ENCODE measurements at regions not wholly inside any gene's neighbourhood (a gene's known extent, or its start where the extent isn't known, plus 50 kb on each side); places are given as distances from the start of the nearest gene placed in this dataset.
A peak's percentile ranks its signal among the peaks of the same experiment; 100 is the strongest.

DNA sequence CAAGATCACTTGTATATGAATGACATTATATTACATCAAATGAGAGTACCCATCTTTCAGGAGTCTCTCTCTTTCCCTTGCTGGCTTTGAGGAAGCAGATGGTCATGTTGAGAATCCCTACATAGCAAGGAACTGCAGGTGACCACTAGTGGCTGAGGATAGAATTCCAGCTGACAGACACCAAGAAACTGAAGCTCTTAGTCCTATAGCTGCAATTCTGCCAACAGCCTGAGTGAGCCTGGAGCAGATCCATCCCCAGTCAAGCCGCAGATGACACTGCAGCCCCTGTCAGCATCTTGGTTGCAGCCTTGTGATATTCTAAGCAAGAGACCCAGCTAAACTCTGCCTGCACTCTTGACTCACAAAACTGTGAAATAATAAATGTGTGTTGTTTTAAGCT, 531.5 kb downstream of the CSNK1G3 start:
- no peak overlapping the region for H3K27ac ChIP-seq (ENCODE audit: low read length)
- no peak overlapping the region for H3K9ac ChIP-seq (ENCODE audit: low read length in 2 of 2)
- peaks cover 0 to 4% of the 10 kb centered on the region in 2 donors for H3K9me3 ChIP-seq (ENCODE audit: control insufficient read depth in 2 of 2, low read length in 2 of 2)
- H3K36me3 ChIP-seq (ENCODE audit: control insufficient read depth in 2 of 2, insufficient read depth in 2 of 2, low read length in 2 of 2) = no peaks in the 10 kb centered on the region
- H3K27me3 ChIP-seq (ENCODE audit: control insufficient read depth in 1 of 2, insufficient read depth in 2 of 2, low read length in 2 of 2) = no peaks in the 10 kb centered on the region
- H3K4me1 ChIP-seq (ENCODE audit: control insufficient read depth, insufficient read depth, low read length) = no peaks in the 10 kb centered on the region
- no peak overlapping the region for H3K4me3 ChIP-seq (ENCODE audit: low read length in 2 of 2)

DNA sequence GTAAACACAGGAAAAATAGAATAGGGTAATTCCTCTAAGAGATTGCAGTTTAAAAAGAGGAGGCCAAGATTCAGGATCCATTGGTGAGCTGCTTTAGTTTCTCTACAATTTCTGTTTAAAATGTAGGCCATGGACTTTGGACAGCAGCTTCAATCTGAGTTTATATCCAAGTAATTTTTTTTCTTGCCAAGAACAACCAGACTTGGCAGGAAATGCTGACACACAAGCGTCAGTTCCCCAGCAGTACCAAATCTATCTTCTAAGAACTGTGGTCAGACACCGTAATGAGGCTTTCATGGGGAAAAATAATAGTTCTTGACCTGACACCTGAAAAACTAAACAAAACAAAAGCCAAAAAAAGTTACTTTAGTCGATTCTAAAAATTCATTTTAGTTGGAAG, 528.8 kb downstream of the CSNK1G3 start:
- Histone ChIP-seq H3K9ac (ENCODE audit: low read length in 2 of 2) (no peak overlapping the region), H3K27ac (ENCODE audit: low read length) (no peak overlapping the region), H3K27me3 (ENCODE audit: control insufficient read depth in 1 of 2, insufficient read depth in 2 of 2, low read length in 2 of 2) (no peaks in the 10 kb centered on the region)

DNA sequence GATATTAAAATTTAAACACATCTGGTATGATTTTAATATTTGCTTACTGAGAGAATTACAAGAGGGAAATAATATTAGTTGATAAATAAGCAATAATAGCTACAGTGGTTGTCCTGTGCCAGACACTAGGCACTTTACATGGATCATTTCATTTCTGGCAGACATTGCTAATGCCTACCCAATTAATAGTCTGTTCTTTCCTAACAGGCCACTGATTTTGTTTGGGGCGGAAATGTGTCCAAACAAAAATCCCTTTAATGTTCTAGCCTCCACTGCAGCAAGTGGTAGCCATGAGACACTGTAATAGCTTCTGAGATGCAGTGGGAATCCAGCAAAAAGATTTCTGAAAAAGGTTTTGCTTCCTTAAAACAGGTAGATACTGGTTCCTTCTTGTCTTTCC, 527.4 kb downstream of the CSNK1G3 start:
- Histone ChIP-seq H3K36me3 (ENCODE audit: control insufficient read depth in 2 of 2, insufficient read depth in 2 of 2, low read length in 2 of 2) (no peaks in the 10 kb centered on the region), H3K9ac (ENCODE audit: low read length in 2 of 2) (no peak overlapping the region), H3K27ac (ENCODE audit: low read length) (no peak overlapping the region), H3K4me1 (ENCODE audit: control insufficient read depth, insufficient read depth, low read length) (no peaks in the 10 kb centered on the region), H3K27me3 (ENCODE audit: control insufficient read depth in 1 of 2, insufficient read depth in 2 of 2, low read length in 2 of 2) (no peaks in the 10 kb centered on the region), H3K4me3 (ENCODE audit: low read length in 2 of 2) (no peak overlapping the region), H3K9me3 (ENCODE audit: control insufficient read depth in 2 of 2, low read length in 2 of 2) (peaks cover 0 to 4% of the 10 kb centered on the region in 2 donors)

More for the DNA sequence above, 528.8 kb downstream of the CSNK1G3 start:
- Histone ChIP-seq H3K9me3 (ENCODE audit: control insufficient read depth in 2 of 2, low read length in 2 of 2) (peaks cover 0 to 4% of the 10 kb centered on the region in 2 donors), H3K36me3 (ENCODE audit: control insufficient read depth in 2 of 2, insufficient read depth in 2 of 2, low read length in 2 of 2) (no peaks in the 10 kb centered on the region), H3K4me1 (ENCODE audit: control insufficient read depth, insufficient read depth, low read length) (no peaks in the 10 kb centered on the region), H3K4me3 (ENCODE audit: low read length in 2 of 2) (no peak overlapping the region)

DNA sequence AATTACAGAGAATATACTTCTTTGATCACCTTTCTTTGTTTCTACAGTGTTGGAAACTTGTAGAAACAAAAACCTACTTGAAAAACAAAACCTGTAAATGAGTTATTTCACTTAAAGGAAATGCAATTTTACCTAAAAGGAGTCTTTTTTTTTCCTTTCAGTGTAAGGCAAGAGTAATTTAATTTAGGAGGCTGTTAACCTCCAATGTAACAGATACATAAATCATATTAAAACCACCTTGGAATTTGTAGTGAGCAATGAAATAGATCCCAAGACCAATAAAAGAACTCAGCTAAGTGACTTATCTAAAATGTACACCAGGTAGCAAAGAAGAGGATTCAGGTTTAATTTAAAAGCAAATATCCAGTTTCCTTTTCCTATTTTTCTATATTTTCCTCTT, 524.8 kb downstream of the CSNK1G3 start:
- H3K9ac ChIP-seq (ENCODE audit: low read length in 2 of 2) = no peak overlapping the region
- H3K4me3 ChIP-seq (ENCODE audit: low read length in 2 of 2) = no peak overlapping the region
- no peaks in the 10 kb centered on the region for H3K9me3 ChIP-seq (ENCODE audit: control insufficient read depth in 2 of 2, low read length in 2 of 2)
- no peaks in the 10 kb centered on the region for H3K36me3 ChIP-seq (ENCODE audit: control insufficient read depth in 2 of 2, insufficient read depth in 2 of 2, low read length in 2 of 2)
- no peaks in the 10 kb centered on the region for H3K4me1 ChIP-seq (ENCODE audit: control insufficient read depth, insufficient read depth, low read length)
- no peaks in the 10 kb centered on the region for H3K27me3 ChIP-seq (ENCODE audit: control insufficient read depth in 1 of 2, insufficient read depth in 2 of 2, low read length in 2 of 2)
- no peak overlapping the region for H3K27ac ChIP-seq (ENCODE audit: low read length)

DNA sequence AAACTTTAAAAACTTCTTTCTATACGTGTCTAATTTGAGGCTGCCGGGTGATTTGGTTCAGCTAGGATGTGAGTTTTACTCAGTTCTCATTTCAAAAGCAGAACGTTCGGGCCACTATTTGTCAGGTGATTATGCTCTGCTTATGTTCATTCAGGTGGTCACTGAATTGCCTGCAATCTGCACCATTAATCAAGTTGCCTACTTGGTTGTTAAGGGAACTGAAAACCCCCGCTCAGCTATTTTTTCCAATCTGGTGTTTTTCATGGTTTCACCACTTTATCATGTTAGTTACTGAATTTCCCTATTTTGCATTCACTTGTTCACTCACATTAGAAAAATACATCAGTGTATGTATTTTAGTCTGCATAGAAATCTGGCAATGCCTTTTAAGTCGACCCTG, 523.0 kb downstream of the CSNK1G3 start:
- no peaks in the 10 kb centered on the region for H3K27me3 ChIP-seq (ENCODE audit: control insufficient read depth in 1 of 2, insufficient read depth in 2 of 2, low read length in 2 of 2)
- H3K36me3 ChIP-seq (ENCODE audit: control insufficient read depth in 2 of 2, insufficient read depth in 2 of 2, low read length in 2 of 2) = no peaks in the 10 kb centered on the region
- H3K27ac ChIP-seq (ENCODE audit: low read length) = no peak overlapping the region
- H3K9me3 ChIP-seq (ENCODE audit: control insufficient read depth in 2 of 2, low read length in 2 of 2) = no peaks in the 10 kb centered on the region
- H3K9ac ChIP-seq (ENCODE audit: low read length in 2 of 2) = no peak overlapping the region
- peaks cover 7% of the 10 kb centered on the region for H3K4me1 ChIP-seq (ENCODE audit: control insufficient read depth, insufficient read depth, low read length)
- H3K4me3 ChIP-seq (ENCODE audit: low read length in 2 of 2) = no peak overlapping the region

DNA sequence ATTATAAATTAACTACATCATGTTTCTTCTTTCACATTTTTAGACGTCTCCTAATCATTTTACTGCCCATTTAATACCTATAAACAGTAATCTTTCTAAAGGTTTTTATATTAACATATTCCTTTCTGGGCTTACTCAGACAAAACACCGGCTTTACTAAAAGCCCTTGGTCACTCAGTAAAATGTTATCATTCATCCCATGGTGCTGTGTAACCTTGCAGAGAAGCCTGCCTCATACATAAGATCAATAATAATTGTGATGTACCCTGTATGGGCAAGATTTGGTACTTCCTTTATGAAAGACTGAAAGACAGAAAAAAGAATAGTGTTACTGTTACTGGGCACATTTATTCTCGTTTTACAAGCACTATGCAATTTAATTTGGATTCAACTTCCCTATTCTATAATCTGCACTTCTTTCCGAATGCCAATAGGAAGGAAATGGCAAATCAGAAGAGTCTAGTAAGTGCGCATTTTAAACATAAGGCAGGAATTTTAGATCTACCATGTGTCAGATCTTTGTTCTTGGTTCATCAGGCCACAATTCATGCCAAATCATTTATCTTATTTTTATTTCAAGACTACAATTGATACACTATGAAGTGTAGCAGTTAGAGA, 522.2 kb downstream of the CSNK1G3 start:
- H3K4me1 ChIP-seq (ENCODE audit: control insufficient read depth, insufficient read depth, low read length) = peaks cover 10% of the 10 kb centered on the region
- H3K27ac ChIP-seq (ENCODE audit: low read length) = no peak overlapping the region
- no peak overlapping the region for H3K9ac ChIP-seq (ENCODE audit: low read length in 2 of 2)
- H3K4me3 ChIP-seq (ENCODE audit: low read length in 2 of 2) = no peak overlapping the region
- H3K9me3 ChIP-seq (ENCODE audit: control insufficient read depth in 2 of 2, low read length in 2 of 2) = no peaks in the 10 kb centered on the region
- H3K36me3 ChIP-seq (ENCODE audit: control insufficient read depth in 2 of 2, insufficient read depth in 2 of 2, low read length in 2 of 2) = no peaks in the 10 kb centered on the region
- no peaks in the 10 kb centered on the region for H3K27me3 ChIP-seq (ENCODE audit: control insufficient read depth in 1 of 2, insufficient read depth in 2 of 2, low read length in 2 of 2)

DNA sequence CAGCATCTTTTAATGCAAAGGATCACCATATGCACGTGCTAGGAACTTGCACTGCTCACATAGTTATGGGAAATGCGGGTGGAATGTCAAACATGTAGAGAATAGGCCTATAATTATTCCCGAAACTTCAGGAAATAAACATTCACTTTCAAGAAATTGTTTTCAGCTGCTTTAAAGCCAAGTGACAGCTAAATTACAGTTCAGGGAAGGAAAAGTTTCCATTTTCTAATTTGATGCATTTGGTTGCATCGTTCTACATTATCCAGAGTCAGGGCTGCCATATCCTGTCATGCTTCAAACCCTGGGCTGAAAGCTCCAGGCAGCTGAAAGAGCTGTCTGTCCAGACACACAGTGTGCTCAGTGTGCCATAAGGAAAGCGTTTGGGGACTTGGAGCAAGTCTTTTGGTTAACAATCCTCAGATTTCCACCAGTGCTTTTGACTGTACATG, 518.1 kb downstream of the CSNK1G3 start:
- Histone ChIP-seq H3K36me3 (ENCODE audit: control insufficient read depth in 2 of 2, insufficient read depth in 2 of 2, low read length in 2 of 2) (no peaks in the 10 kb centered on the region), H3K4me1 (ENCODE audit: control insufficient read depth, insufficient read depth, low read length) (peaks cover 10% of the 10 kb centered on the region), H3K9ac (ENCODE audit: low read length in 2 of 2) (no peak overlapping the region), H3K4me3 (ENCODE audit: low read length in 2 of 2) (peak overlapping the region in 1 of 2 donors; percentile 17), H3K9me3 (ENCODE audit: control insufficient read depth in 2 of 2, low read length in 2 of 2) (no peaks in the 10 kb centered on the region), H3K27ac (ENCODE audit: low read length) (peak overlapping the region; percentile 41), H3K27me3 (ENCODE audit: control insufficient read depth in 1 of 2, insufficient read depth in 2 of 2, low read length in 2 of 2) (no peaks in the 10 kb centered on the region)

DNA sequence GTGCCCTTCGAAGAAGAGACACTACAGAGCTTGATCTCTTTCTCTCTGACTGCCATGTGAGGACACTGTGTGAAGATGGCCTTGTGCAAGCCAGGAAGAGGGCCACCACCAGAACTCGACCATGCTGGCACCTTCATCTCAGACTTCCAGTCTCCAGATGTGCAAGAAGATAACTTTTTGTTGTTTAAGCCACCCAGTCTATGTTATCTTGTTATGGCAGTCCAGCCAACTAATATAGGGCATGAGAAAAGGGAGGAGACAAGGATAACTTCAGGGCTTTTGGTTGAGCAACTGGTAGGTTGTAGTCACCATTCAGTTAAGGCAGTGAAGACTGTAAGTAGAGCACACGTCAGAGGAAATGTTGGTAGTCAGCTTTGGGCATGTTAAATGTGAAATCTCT, 515.5 kb downstream of the CSNK1G3 start:
- H3K9ac ChIP-seq (ENCODE audit: low read length in 2 of 2) = no peak overlapping the region
- no peak overlapping the region for H3K4me3 ChIP-seq (ENCODE audit: low read length in 2 of 2)
- peaks cover 10% of the 10 kb centered on the region for H3K4me1 ChIP-seq (ENCODE audit: control insufficient read depth, insufficient read depth, low read length)
- no peak overlapping the region for H3K27ac ChIP-seq (ENCODE audit: low read length)
- H3K9me3 ChIP-seq (ENCODE audit: control insufficient read depth in 2 of 2, low read length in 2 of 2) = no peaks in the 10 kb centered on the region
- no peaks in the 10 kb centered on the region for H3K36me3 ChIP-seq (ENCODE audit: control insufficient read depth in 2 of 2, insufficient read depth in 2 of 2, low read length in 2 of 2)
- no peaks in the 10 kb centered on the region for H3K27me3 ChIP-seq (ENCODE audit: control insufficient read depth in 1 of 2, insufficient read depth in 2 of 2, low read length in 2 of 2)

DNA sequence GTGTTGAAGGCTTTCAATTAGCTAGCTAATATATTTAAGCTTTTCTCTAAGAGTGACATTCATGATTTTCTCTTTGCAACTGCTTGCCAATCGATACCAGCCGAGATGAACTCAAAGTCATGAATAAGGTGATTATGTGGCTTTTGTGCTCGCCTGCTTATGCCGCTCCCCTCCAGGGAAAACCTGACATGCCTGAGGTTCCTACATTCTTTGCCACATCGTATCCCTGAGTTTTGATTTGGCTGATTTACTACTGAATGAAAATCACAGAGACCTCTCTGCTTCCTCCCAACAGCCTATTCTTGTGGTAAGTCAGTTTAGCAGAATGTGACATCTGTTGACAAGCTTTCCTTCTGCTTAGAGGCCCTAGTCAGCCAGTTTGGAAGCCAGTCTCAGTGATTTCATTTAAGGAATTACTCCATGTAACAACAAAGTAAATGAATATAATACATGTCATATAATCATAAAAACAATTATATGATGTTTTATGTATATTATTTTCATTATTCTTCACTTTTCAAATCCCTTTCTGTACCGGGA, 513.4 kb downstream of the CSNK1G3 start:
- no peak overlapping the region for H3K4me3 ChIP-seq (ENCODE audit: low read length in 2 of 2)
- no peak overlapping the region for H3K27ac ChIP-seq (ENCODE audit: low read length)
- H3K4me1 ChIP-seq (ENCODE audit: control insufficient read depth, insufficient read depth, low read length) = peaks cover 7% of the 10 kb centered on the region
- H3K9ac ChIP-seq (ENCODE audit: low read length in 2 of 2) = no peak overlapping the region
- no peaks in the 10 kb centered on the region for H3K27me3 ChIP-seq (ENCODE audit: control insufficient read depth in 1 of 2, insufficient read depth in 2 of 2, low read length in 2 of 2)
- no peaks in the 10 kb centered on the region for H3K9me3 ChIP-seq (ENCODE audit: control insufficient read depth in 2 of 2, low read length in 2 of 2)
- no peaks in the 10 kb centered on the region for H3K36me3 ChIP-seq (ENCODE audit: control insufficient read depth in 2 of 2, insufficient read depth in 2 of 2, low read length in 2 of 2)

DNA sequence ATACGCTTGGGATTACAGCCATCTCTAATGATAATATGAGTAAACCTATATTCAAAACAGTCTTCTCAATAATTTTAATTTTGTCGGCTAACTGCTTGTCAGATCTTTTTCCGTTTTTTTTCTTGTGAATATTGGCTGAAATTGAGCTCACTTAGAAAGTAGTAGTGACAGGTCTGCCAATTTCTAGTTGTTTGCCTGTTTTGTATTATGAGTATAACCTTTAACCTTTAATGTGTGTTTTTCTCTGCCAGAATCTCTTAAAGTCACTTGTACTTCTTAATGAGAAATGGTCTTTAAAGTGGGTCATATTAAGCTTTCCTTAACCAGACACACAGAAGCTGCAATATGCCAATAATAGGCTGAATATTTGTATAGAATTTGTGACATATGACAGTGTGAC, 511.0 kb downstream of the CSNK1G3 start:
- Histone ChIP-seq H3K27me3 (ENCODE audit: control insufficient read depth in 1 of 2, insufficient read depth in 2 of 2, low read length in 2 of 2) (no peaks in the 10 kb centered on the region), H3K27ac (ENCODE audit: low read length) (no peak overlapping the region), H3K4me3 (ENCODE audit: low read length in 2 of 2) (no peak overlapping the region), H3K9me3 (ENCODE audit: control insufficient read depth in 2 of 2, low read length in 2 of 2) (no peaks in the 10 kb centered on the region), H3K9ac (ENCODE audit: low read length in 2 of 2) (no peak overlapping the region), H3K4me1 (ENCODE audit: control insufficient read depth, insufficient read depth, low read length) (no peaks in the 10 kb centered on the region), H3K36me3 (ENCODE audit: control insufficient read depth in 2 of 2, insufficient read depth in 2 of 2, low read length in 2 of 2) (no peaks in the 10 kb centered on the region)

DNA sequence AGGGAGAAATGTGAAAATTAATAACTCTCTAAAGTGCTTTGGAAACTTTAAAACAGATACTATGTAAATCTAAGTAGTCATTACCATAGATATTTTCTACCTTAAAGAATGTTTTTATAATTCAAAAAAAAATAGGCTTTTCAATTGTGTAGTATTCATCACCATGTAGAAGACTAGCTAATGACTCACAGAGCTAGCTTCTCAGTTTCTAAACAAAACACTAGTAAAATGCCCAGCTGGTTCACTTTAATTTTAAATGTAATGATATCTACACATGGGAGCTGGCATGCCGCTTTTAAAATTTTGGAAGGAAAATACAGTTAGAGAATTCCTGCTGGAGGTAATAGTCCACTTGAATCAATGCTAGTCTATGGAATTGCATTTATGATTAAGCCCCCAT, 509.8 kb downstream of the CSNK1G3 start:
- Histone ChIP-seq H3K4me1 (ENCODE audit: control insufficient read depth, insufficient read depth, low read length) (no peaks in the 10 kb centered on the region), H3K27me3 (ENCODE audit: control insufficient read depth in 1 of 2, insufficient read depth in 2 of 2, low read length in 2 of 2) (no peaks in the 10 kb centered on the region), H3K36me3 (ENCODE audit: control insufficient read depth in 2 of 2, insufficient read depth in 2 of 2, low read length in 2 of 2) (no peaks in the 10 kb centered on the region), H3K27ac (ENCODE audit: low read length) (no peak overlapping the region), H3K9me3 (ENCODE audit: control insufficient read depth in 2 of 2, low read length in 2 of 2) (no peaks in the 10 kb centered on the region), H3K9ac (ENCODE audit: low read length in 2 of 2) (no peak overlapping the region), H3K4me3 (ENCODE audit: low read length in 2 of 2) (no peak overlapping the region)

Data from stomach smooth muscle (tissue), 2 donors.